ENCODE measurements at regions not wholly inside any gene's neighbourhood (a gene's known extent, or its start where the extent isn't known, plus 50 kb on each side); places are given as distances from the start of the nearest gene placed in this dataset.

- ChIA-PET POLR2A (no interaction called here), RAD21 (ENCODE audit: unreplicated experiment) (no interaction called here), CTCF (interaction anchor here (0.6 kb wide), 1 partner anchor 176 kb away, joined by 3 read pairs; no protein-coding TSS in a partner anchor), SMC1A (ENCODE audit: uncharacterized antibody, unreplicated experiment) (no interaction called here)
- intact Hi-C loops (cut with micrococcal nuclease; ENCODE audit: unreplicated experiment), result no loop called here
- no peak for ATAC-seq
- Histone ChIP-seq H3K4me1 (ENCODE audit: control insufficient read depth, insufficient read depth, low read length) (no peaks in the 10 kb centered on the region), H2AFZ (ENCODE audit: control insufficient read depth, low read depth, low read length) (no peak overlapping the region), H3K27ac (ENCODE audit: control insufficient read depth, insufficient read depth) (no peak overlapping the region), H3K9me3 (replicated peaks; ENCODE audit: control insufficient read depth, insufficient read depth, low read length) (no peaks in the 10 kb centered on the region), H4K20me1 (ENCODE audit: control insufficient read depth, insufficient read depth) (no peaks in the 10 kb centered on the region), H3K79me2 (ENCODE audit: control insufficient read depth, insufficient read depth, low read length) (no peaks in the 10 kb centered on the region), H3K9ac (ENCODE audit: control insufficient read depth, insufficient read depth, low read length) (no peak overlapping the region), H3K27me3 (replicated peaks in 1 of 2; ENCODE audit: control insufficient read depth in 2 of 2, insufficient read depth in 2 of 2, low read length in 1 of 2) (peaks cover 0 to 3% of the 10 kb centered on the region in 2 experiments; a peak in 3 of 4 replicates), H3K4me2 (ENCODE audit: control insufficient read depth, insufficient read depth) (no peak overlapping the region), H3K4me3 (no peak overlapping the region), H3K36me3 (ENCODE audit: control insufficient read depth in 2 of 2, insufficient read depth in 2 of 2, low read length in 1 of 2) (no peaks in the 10 kb centered on the region)
- DNase-seq (ENCODE audit: low read depth, low spot score), result no peak
- no TSS peak for BruUV-seq (replicated peaks)
- in situ Hi-C loops (cut with MboI), result no loop called here
- no peak for FAIRE-seq
- WGBS (ENCODE audit: insufficient coverage, insufficient replicate concordance, low lambda C conversion rate, missing lambda C conversion rate), result 24% methylated on average over 5 of the region's 5 CpGs
- TF ChIP-seq GATAD2B (conservative IDR thresholded peaks at IDR 0.05; ENCODE audit: low read depth) (no peak), SPI1 (IDR thresholded peaks at IDR 0.05; ENCODE audit: borderline replicate concordance, insufficient read depth, low read depth, low read length) (no peak), E2F4 (IDR thresholded peaks at IDR 0.05; ENCODE audit: low read depth, low read length) (no peak), ZNF592 (IDR thresholded peaks at IDR 0.05) (no peak), CHD4 (IDR thresholded peaks at IDR 0.05) (no peak), HSF1 (IDR thresholded peaks at IDR 0.05; ENCODE audit: low read depth, low read length) (no peak), TBL1XR1 (IDR thresholded peaks at IDR 0.05; ENCODE audit: low read depth, low read length) (no peak), RELB (IDR thresholded peaks at IDR 0.05; ENCODE audit: low read depth) (no peak), RAD21 (IDR thresholded peaks at IDR 0.05; ENCODE audit: insufficient read depth, low read depth, low read length) (no peak), PKNOX1 (IDR thresholded peaks at IDR 0.05) (no peak), MEF2A (IDR thresholded peaks at IDR 0.05; ENCODE audit: insufficient read depth, low read depth, low read length) (no peak), CHD1 (IDR thresholded peaks at IDR 0.05; ENCODE audit: low read depth, low read length) (no peak), SREBF2 (IDR thresholded peaks at IDR 0.05; ENCODE audit: low read length) (no peak)
These were observed 114.9 kb downstream of the GLI2 start for GRCh38 chr2:120850551-120850950.
